BE2C (cell line): ENCODE measurements at regions not wholly inside any gene's neighbourhood (a gene's known extent, or its start where the extent isn't known, plus 50 kb on each side); places are given as distances from the start of the nearest gene placed in this dataset.

Experiments
- DNase-seq: peaks from one replicate; pipeline ENCODE4 v3.0.0-alpha.2; 2020
- H3K27me3 ChIP-seq: fragments of 250-450 bp; sonication (Bioruptor Pico); 2 replicates; pipeline ENCODE4 v1.5.1; 2020; ENCODE audit warnings: mild to moderate bottlenecking
- H3K36me3 ChIP-seq: fragments of 250-450 bp; sonication (Bioruptor Pico); 2 replicates; pipeline ENCODE4 v1.5.1; 2020; ENCODE audit warnings: mild to moderate bottlenecking
- H3K4me1 ChIP-seq: fragments of 250-450 bp; sonication (Bioruptor Pico); 2 replicates; pipeline ENCODE4 v1.5.1; 2020
- H3K4me3 ChIP-seq: 2 replicates; pipeline ENCODE4 v1.5.1; 2011; ENCODE audit warnings: low read depth, low read length
- H3K9me3 ChIP-seq: fragments of 250-450 bp; sonication (Bioruptor Pico); 2 replicates; pipeline ENCODE4 v1.5.1; 2020
- TF ChIP-seq, protein P1 (sequence below): IDR thresholded peaks from 2 replicates; pipeline ENCODE4 v1.5.1; 2012; ENCODE audit warnings: mild to moderate bottlenecking, low read depth, low read length

DNA sequence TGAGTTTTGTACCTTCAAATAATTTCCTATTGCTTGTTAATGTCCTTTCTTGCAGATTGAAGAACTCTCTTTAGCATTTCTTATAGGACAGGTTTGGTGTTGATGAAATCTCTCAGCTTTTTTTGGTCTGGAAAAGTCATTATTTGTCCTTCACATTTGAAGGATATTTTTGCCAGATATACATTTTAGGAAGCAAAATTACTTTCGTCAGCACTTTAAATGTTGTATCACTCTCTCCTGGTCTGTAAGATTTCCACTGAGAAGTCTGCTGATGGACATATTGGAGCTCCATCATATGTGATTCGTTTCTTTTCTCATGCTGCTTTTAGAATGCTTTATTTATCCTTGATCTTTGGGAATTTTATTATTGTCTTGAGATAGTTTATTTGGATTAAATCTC is 105.5 kb downstream of the TNFSF13B start:
- Histone ChIP-seq H3K27me3 (no peaks in the 10 kb centered on the region), H3K36me3 (no peaks in the 10 kb centered on the region), H3K4me1 (no peaks in the 10 kb centered on the region), H3K9me3 (no peaks in the 10 kb centered on the region), H3K4me3 (no peak overlapping the region)
- DNase-seq = no peak
- TF ChIP-seq, protein P1, sequence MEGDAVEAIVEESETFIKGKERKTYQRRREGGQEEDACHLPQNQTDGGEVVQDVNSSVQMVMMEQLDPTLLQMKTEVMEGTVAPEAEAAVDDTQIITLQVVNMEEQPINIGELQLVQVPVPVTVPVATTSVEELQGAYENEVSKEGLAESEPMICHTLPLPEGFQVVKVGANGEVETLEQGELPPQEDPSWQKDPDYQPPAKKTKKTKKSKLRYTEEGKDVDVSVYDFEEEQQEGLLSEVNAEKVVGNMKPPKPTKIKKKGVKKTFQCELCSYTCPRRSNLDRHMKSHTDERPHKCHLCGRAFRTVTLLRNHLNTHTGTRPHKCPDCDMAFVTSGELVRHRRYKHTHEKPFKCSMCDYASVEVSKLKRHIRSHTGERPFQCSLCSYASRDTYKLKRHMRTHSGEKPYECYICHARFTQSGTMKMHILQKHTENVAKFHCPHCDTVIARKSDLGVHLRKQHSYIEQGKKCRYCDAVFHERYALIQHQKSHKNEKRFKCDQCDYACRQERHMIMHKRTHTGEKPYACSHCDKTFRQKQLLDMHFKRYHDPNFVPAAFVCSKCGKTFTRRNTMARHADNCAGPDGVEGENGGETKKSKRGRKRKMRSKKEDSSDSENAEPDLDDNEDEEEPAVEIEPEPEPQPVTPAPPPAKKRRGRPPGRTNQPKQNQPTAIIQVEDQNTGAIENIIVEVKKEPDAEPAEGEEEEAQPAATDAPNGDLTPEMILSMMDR = no peak

DNA sequence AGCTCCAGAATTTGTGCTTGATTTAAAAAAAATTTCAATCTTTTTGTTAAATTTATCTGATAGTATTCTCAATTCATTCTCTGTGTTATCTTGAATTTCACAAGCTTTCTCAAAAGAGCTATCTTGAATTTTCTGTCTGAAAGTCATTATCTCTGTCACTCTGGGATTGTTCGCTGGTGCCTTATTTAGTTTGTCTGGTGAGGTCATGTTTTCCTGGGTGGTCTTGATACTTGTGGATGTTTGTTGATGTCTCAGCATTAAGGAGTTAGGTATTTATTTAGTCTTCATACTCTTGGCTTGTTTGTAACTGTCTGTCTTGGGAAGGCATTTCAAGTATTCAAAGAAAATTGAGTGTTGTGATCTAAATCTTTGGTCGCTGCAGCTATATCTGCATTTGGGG is 106.3 kb downstream of the TNFSF13B start:
- H3K4me1 ChIP-seq = no peaks in the 10 kb centered on the region
- no peak overlapping the region for H3K4me3 ChIP-seq
- TF ChIP-seq, protein P1 = no peak
- no peak for DNase-seq
- no peaks in the 10 kb centered on the region for H3K27me3 ChIP-seq
- no peaks in the 10 kb centered on the region for H3K9me3 ChIP-seq
- H3K36me3 ChIP-seq = no peaks in the 10 kb centered on the region

DNA sequence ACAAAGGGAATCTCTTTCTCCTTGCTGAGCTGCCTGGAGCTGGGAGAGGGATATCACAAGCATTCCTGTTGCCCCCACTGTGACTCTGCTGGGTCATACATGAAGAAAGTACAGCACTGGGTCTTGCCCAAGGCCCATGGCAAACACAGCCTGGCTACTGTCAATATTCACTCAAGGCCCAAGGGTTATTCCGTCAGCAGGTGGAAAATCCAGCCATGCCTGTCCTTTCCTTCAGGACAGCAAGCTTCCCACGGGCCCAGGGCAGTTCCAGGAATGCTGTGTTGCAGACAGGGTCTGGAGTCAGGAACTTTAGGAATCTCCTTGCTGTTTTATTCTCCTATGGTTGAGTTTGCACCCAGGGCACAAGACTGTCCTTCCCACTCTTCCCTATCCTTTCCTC is 106.8 kb downstream of the TNFSF13B start:
- H3K4me1 ChIP-seq = no peaks in the 10 kb centered on the region
- no peaks in the 10 kb centered on the region for H3K9me3 ChIP-seq
- no peak overlapping the region for H3K4me3 ChIP-seq
- no peak for DNase-seq
- TF ChIP-seq, protein P1 = no peak
- H3K27me3 ChIP-seq = no peaks in the 10 kb centered on the region
- no peaks in the 10 kb centered on the region for H3K36me3 ChIP-seq

DNA sequence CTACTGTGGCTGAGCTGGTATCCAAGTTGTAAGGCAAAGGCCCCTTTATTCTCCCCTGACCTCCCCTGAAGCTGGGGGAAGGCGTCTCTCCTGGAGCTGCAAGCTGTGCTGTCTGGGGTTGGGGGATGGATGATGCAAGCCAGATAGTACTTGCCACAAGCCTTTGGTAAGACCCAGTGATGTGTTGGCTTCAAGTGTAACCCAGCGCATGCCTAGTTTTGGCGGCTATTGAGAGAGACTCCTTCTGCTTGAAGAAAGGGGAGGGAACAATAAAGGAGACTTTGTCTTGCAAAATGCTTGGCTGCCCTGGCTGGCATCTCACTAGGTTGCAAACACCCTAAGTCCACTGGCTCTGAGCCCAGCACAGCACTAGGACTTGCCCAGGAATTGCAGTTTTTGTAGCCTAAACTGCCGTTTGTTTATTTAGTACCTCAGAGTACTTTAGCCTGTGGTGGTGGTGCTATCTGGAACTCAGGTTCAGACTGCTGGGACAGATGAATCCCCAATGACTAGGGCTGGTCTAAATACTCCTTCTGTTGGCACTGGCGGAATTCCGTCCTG is 108.2 kb downstream of the TNFSF13B start:
- Histone ChIP-seq H3K4me1 (no peaks in the 10 kb centered on the region), H3K9me3 (no peaks in the 10 kb centered on the region), H3K4me3 (no peak overlapping the region), H3K36me3 (no peaks in the 10 kb centered on the region), H3K27me3 (no peaks in the 10 kb centered on the region)
- TF ChIP-seq, protein P1 = no peak
- DNase-seq = no peak

DNA sequence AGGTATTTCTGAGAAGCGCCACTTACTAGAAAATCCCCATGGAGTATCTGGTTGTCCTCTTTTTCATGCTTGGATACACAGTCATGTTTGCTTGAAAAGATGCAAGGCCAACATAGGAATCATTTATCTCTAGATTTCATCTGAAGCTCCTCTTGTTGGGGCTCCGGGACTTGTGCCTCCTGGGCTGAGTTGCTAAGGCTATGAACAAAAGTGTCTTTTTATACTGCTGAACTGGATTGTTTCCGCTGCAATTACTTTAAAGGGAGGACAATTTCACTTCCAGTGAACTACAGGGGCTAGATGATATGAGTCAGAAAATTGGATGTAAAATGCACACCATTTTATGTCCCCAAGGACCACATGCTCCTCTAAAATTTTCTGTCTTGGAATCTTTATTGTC is 114.1 kb downstream of the TNFSF13B start:
- H3K9me3 ChIP-seq = no peaks in the 10 kb centered on the region
- H3K4me3 ChIP-seq = no peak overlapping the region
- TF ChIP-seq, protein P1 = no peak

DNA sequence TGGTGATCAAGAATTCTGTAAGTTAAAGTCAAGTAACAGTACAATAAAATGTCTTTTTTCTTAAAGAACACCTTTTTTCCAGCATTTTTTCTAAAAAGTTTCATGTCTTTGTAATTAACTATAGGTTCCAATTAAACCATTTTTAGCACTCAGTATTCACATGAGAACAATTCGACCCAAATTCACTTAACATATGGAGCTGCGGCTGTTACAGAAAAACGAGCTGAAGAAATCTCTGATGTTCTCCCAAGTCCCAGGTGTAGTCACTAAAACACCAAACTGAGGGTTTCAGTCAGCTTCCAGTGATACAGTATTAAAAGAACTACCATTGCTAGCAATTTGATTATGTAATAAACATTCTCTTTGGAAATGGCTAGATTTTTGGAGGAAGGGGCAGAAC is 117.6 kb downstream of the TNFSF13B start:
- H3K27me3 ChIP-seq = peaks cover 5% of the 10 kb centered on the region
- TF ChIP-seq, protein P1 = no peak
- H3K9me3 ChIP-seq = no peaks in the 10 kb centered on the region
- no peaks in the 10 kb centered on the region for H3K4me1 ChIP-seq
- no peak for DNase-seq
- no peaks in the 10 kb centered on the region for H3K36me3 ChIP-seq
- H3K4me3 ChIP-seq = no peak overlapping the region

More for the DNA sequence above, 114.1 kb downstream of the TNFSF13B start:
- no peak for DNase-seq
- Histone ChIP-seq H3K4me1 (no peaks in the 10 kb centered on the region), H3K36me3 (no peaks in the 10 kb centered on the region), H3K27me3 (peaks cover 5% of the 10 kb centered on the region)
